Ishikawa (cell line): ENCODE measurements at regions not wholly inside any gene's neighbourhood (a gene's known extent, or its start where the extent isn't known, plus 50 kb on each side); places are given as distances from the start of the nearest gene placed in this dataset.

Experiments
- CEBPB ChIP-seq: IDR thresholded peaks from 2 replicates; pipeline ENCODE4 v1.6.1; 2012
- RAD21 ChIP-seq: IDR thresholded peaks from 2 replicates; pipeline ENCODE4 v1.6.1; 2012; ENCODE audit warnings: low read depth
- TAF1 ChIP-seq: IDR thresholded peaks from 2 replicates; pipeline ENCODE4 v1.6.1; 2012; ENCODE audit warnings: low read depth, mild to moderate bottlenecking
- TF ChIP-seq, protein P1 (sequence below): IDR thresholded peaks from 2 replicates; pipeline ENCODE4 v1.6.1; 2012; ENCODE audit warnings: low read depth, mild to moderate bottlenecking

DNA sequence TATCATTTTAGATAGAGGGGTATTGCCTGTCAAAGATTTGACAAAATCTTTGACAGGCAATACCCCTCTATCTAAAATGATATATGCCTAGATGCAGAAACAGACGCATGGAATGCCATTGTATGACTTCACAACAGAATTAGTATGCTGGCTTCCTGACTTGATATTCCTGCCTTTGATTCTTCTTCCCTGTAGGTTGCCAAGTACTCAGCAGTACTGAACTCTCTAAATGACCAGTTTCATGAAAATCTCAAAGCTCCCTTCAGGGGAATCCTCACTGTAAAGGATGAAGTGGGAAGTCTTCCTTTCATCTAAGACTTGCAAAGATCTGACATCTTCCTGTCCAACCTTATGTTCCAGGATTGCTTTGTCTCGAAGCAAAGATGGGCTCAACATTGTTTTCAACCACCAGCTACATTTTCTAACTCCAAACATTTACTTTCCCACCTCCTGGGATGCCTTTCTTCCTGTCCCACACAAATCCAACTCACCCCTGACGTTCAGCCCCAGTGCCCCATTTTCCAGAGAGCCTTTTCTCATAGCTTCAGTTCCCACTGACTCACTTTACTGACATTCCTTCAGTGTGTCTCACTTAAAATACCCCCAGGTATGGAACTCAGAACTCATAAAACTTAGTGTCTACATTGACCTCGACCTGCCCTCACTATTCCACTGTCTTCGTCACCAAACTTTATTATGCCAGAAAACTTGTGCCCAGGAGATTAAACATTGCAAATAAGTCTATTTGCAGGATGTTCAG, 67.3 kb upstream of the KCNJ6 start:
- TF ChIP-seq CEBPB, result no peak
- TF ChIP-seq RAD21, result no peak
- TF ChIP-seq, protein P1, sequence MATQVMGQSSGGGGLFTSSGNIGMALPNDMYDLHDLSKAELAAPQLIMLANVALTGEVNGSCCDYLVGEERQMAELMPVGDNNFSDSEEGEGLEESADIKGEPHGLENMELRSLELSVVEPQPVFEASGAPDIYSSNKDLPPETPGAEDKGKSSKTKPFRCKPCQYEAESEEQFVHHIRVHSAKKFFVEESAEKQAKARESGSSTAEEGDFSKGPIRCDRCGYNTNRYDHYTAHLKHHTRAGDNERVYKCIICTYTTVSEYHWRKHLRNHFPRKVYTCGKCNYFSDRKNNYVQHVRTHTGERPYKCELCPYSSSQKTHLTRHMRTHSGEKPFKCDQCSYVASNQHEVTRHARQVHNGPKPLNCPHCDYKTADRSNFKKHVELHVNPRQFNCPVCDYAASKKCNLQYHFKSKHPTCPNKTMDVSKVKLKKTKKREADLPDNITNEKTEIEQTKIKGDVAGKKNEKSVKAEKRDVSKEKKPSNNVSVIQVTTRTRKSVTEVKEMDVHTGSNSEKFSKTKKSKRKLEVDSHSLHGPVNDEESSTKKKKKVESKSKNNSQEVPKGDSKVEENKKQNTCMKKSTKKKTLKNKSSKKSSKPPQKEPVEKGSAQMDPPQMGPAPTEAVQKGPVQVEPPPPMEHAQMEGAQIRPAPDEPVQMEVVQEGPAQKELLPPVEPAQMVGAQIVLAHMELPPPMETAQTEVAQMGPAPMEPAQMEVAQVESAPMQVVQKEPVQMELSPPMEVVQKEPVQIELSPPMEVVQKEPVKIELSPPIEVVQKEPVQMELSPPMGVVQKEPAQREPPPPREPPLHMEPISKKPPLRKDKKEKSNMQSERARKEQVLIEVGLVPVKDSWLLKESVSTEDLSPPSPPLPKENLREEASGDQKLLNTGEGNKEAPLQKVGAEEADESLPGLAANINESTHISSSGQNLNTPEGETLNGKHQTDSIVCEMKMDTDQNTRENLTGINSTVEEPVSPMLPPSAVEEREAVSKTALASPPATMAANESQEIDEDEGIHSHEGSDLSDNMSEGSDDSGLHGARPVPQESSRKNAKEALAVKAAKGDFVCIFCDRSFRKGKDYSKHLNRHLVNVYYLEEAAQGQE, result no peak
- TF ChIP-seq TAF1, result no peak
